Lower lobe of right lung (tissue), 2 donors: ENCODE measurements at regions not wholly inside any gene's neighbourhood (a gene's known extent, or its start where the extent isn't known, plus 50 kb on each side); places are given as distances from the start of the nearest gene placed in this dataset.

Experiments used
- ATAC-seq, 2 donors: fragments of 200-7000 bp; cut with Tn5 transposase; one replicate each; pipeline ENCODE4 v1.9.1; 2020 to 2022; ENCODE audit warnings: mild to moderate bottlenecking in 2 of 2, moderate library complexity in 2 of 2
- DNase-seq: peaks from one replicate; pipeline ENCODE4 v3.0.0-alpha.2; 2020
- H3K27ac ChIP-seq: fragments of 200-600 bp; one replicate; pipeline ENCODE4 v1.8.0; 2022
- H3K27me3 ChIP-seq: fragments of 200-600 bp; one replicate; pipeline ENCODE4 v1.8.0; 2022; ENCODE audit warnings: low read depth
- H3K36me3 ChIP-seq: fragments of 200-600 bp; one replicate; pipeline ENCODE4 v1.8.0; 2022; ENCODE audit warnings: mild to moderate bottlenecking
- H3K4me1 ChIP-seq: fragments of 200-600 bp; one replicate; pipeline ENCODE4 v1.8.0; 2022
- H3K4me3 ChIP-seq: fragments of 200-600 bp; one replicate; pipeline ENCODE4 v1.8.0; 2022; ENCODE audit warnings: mild to moderate bottlenecking
- H3K9me3 ChIP-seq: fragments of 200-600 bp; one replicate; pipeline ENCODE4 v1.8.0; 2022
- intact Hi-C: fragments of 100-400 bp; cut with DNase I; formaldehyde crosslinking; loops from one replicate; pipeline ENCODE4 v1.11.0; 2022
- TF ChIP-seq, protein P1 (sequence below): fragments of 200-600 bp; IDR thresholded peaks from one replicate; pipeline ENCODE4 v1.8.0; 2022; ENCODE audit warnings: antibody characterized with exemption, mild to moderate bottlenecking
- donor health status: DM: no; HTN: yes; CAD: no; lungs with severe emphysema.

DNA sequence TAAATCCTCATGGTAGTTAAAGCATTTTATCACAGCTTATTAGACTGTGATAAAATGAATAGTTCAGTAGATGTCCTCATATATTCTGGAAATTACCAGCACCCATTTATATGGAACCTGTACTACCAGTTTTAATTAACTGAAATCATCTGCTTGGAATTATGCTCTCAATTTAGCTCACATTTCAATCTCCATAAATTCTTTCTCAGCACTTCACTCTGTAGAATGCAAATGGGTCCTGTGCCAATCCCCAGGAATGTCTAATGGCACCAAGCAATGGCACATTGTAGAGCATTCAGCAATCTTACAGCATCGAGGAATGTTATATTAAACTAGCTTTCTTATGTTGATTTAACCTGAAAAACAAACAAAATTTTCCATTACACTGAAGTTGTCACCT lies 355.1 kb downstream of the PDHA2 start:
- TF ChIP-seq, protein P1, sequence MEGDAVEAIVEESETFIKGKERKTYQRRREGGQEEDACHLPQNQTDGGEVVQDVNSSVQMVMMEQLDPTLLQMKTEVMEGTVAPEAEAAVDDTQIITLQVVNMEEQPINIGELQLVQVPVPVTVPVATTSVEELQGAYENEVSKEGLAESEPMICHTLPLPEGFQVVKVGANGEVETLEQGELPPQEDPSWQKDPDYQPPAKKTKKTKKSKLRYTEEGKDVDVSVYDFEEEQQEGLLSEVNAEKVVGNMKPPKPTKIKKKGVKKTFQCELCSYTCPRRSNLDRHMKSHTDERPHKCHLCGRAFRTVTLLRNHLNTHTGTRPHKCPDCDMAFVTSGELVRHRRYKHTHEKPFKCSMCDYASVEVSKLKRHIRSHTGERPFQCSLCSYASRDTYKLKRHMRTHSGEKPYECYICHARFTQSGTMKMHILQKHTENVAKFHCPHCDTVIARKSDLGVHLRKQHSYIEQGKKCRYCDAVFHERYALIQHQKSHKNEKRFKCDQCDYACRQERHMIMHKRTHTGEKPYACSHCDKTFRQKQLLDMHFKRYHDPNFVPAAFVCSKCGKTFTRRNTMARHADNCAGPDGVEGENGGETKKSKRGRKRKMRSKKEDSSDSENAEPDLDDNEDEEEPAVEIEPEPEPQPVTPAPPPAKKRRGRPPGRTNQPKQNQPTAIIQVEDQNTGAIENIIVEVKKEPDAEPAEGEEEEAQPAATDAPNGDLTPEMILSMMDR, result no peak
- Histone ChIP-seq H3K4me1 (no peaks in the 10 kb centered on the region), H3K27me3 (no peaks in the 10 kb centered on the region), H3K4me3 (no peak overlapping the region), H3K27ac (no peak overlapping the region), H3K36me3 (no peaks in the 10 kb centered on the region), H3K9me3 (no peaks in the 10 kb centered on the region)
- DNase-seq (no peak), ATAC-seq (peak; percentile 30 to 73)
- intact Hi-C loops, result no loop called here

DNA sequence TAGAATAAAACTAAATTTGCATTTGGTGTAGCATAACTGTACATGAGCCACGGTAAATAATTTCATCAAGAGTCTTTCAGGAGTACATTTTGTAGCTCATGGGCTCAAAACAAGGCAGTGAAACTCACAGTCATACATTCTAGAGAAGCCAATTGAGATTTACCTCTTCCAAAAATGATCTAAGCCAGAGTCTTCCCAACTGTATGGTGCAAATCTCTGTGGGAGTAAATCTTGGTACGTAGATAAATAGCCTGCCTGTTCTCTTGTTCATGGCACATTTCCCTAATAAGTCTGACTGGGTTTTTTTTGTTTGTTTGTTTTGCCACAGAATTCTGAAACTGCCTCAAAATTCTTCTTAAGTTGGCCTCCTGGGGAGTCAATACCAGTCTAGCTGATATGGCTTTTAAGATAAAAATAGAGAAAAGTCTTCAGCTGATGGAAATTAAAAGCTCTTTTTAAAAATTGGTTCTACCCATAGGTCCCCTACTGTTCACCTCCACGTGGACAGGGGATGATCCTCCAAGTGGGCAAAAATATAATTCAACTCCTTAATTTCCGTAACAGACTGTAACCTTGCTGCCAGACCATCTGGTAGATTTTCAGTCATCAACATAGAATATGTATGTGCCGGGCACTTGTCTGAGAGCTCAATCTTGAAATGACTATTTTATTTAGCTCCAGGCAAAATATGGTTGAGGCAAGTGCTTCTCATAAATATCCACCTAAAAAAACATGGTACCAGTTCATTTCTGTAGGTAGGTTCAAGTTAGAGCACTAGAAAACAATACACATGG lies 365.4 kb downstream of the PDHA2 start:
- TF ChIP-seq, protein P1, result no peak

DNA sequence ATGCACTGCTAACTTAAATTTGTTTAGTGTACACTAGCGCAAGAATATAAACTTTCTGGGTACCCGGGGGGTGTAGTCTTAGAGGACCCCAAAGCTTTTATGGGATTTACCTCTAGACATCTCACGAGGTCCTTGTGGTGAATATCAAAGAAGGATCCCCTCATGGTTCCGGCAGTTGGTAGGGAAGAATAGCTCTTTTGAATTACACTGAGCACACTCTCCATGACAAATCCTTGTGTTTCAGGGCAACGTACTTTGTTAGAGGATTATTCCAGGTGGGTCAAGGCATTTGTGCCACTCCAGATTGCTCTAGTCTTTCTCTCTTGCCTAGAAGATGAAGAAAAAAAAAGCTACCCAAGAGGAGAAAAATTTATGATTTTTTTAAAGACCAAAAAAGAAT lies 387.6 kb downstream of the PDHA2 start:
- Histone ChIP-seq H3K4me1 (no peaks in the 10 kb centered on the region), H3K36me3 (no peaks in the 10 kb centered on the region), H3K9me3 (no peaks in the 10 kb centered on the region), H3K27ac (no peak overlapping the region), H3K4me3 (no peak overlapping the region), H3K27me3 (no peaks in the 10 kb centered on the region)
- TF ChIP-seq, protein P1, result no peak
- ATAC-seq (no peak), DNase-seq (no peak)
- intact Hi-C loops, result no loop called here

More for the DNA sequence above, 365.4 kb downstream of the PDHA2 start:
- DNase-seq, result no peak
- intact Hi-C loops, result no loop called here
- Histone ChIP-seq H3K27me3 (no peaks in the 10 kb centered on the region), H3K9me3 (no peaks in the 10 kb centered on the region), H3K4me3 (no peak overlapping the region), H3K27ac (no peak overlapping the region), H3K36me3 (no peaks in the 10 kb centered on the region), H3K4me1 (no peaks in the 10 kb centered on the region)
- no peak for ATAC-seq

DNA sequence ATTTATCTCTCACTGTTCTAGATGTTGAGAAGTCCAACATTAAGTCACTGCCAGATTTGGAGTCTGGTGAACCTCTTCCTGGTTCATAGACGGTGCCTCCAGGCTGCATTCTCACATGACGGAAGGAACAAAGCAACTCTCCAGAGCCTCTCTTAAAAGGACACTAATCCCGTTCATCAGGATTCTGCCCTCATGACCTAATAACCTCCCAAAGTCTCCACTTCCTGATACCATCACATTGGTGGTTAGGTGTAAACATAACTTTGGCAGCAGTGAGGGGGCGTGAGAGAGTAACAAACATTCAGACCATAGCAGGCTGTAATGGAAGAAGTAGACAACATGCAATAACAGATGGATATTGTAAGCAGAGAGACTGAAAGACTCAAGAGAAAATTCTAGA lies 388.6 kb downstream of the PDHA2 start:
- TF ChIP-seq, protein P1, result no peak
- Histone ChIP-seq H3K36me3 (no peaks in the 10 kb centered on the region), H3K4me3 (no peak overlapping the region), H3K9me3 (peaks cover 4% of the 10 kb centered on the region), H3K4me1 (no peaks in the 10 kb centered on the region), H3K27ac (no peak overlapping the region), H3K27me3 (no peaks in the 10 kb centered on the region)
- DNase-seq, result no peak
- intact Hi-C loops, result no loop called here
- no peak for ATAC-seq

DNA sequence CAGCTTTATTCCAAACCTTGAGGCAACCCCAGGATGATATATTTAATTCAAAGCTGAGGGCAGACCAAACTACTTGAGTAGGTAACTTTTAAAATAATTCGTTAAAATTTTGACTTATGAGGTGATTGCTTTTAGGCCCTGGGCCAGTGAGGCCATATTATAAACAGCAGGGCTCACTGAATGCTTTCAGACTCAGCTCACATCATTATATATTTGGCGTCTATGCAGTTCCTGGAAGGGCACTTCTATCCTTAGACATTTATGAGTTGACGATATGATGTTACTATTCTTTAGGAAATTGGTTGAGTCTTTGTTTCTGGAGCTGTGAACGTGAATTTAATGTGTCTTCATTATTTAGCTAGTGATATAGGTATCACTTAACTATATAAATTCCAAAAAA lies 400.1 kb downstream of the PDHA2 start:
- Histone ChIP-seq H3K36me3 (no peaks in the 10 kb centered on the region), H3K4me1 (no peaks in the 10 kb centered on the region), H3K27ac (no peak overlapping the region), H3K27me3 (no peaks in the 10 kb centered on the region), H3K9me3 (no peaks in the 10 kb centered on the region), H3K4me3 (no peak overlapping the region)
- ATAC-seq (no peak), DNase-seq (no peak)
- TF ChIP-seq, protein P1, result no peak
- intact Hi-C loops, result no loop called here
